ENCODE measurements at regions not wholly inside any gene's neighbourhood (a gene's known extent, or its start where the extent isn't known, plus 50 kb on each side); places are given as distances from the start of the nearest gene placed in this dataset.
"Not testable (repeated sequence)": the region's sequence is repeated elsewhere in the genome, so short reads cannot be mapped to it uniquely, and the experiment has no call there.

DNA sequence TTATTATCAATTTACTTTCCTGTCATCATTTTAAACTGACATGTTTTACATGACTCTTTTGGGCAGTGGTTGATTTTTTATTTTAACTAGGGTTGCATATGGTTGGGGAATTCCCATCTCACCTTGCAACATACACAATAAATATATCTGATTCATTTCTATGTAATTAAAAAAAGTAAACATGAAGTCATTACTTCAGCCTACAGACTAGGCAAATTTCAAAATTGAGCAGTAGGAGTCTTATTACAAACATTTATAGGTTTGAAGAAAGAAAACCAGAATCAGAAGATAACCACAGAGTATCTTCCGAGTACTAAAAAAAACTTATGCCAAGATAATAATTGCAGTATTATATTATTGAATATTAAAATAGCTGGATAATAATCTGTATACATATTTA is 377.0 kb upstream of the VRK2 start:
- DNase-seq (ENCODE audit: low spot score in 2 of 2) (no peak), ATAC-seq (no peak)
- H3K36me3 Mint-ChIP-seq = no peaks in the 10 kb centered on the region
- H3K9me3 Mint-ChIP-seq = no peaks in the 10 kb centered on the region
- no peak overlapping the region for H3K27ac Mint-ChIP-seq

GRCh38 chr2:57674025-57674424 is 372.6 kb upstream of the VRK2 start:
- no peaks in the 10 kb centered on the region for H3K9me3 Mint-ChIP-seq
- DNase-seq (ENCODE audit: low spot score in 2 of 2) = no peak
- H3K27ac Mint-ChIP-seq = no peak overlapping the region
- no peaks in the 10 kb centered on the region for H3K36me3 Mint-ChIP-seq
- no peak for ATAC-seq

GRCh38 chr2:57674743-57675142 is 371.9 kb upstream of the VRK2 start:
- Mint-ChIP-seq H3K9me3 (no peaks in the 10 kb centered on the region), H3K27ac (no peak overlapping the region), H3K36me3 (no peaks in the 10 kb centered on the region)
- ATAC-seq (no peak), DNase-seq (ENCODE audit: low spot score in 2 of 2) (no peak)

DNA sequence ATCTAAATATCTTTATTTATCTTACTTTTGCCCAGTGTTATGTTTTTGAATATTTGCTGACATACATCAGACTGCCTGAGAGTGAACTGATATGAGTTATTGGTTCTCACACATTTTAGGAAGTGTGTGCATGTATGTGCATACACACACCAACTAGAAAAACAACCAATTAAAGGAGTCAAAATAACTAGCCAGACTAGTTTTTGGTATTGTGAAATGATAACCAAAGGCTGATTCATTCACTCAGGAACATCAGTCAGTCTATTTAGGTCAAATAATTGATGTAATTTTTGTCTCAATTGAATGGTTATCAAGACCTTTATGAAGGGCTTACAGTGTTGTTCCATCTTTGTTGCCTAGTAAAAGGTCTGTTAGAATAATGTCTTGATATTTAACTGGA is 369.3 kb upstream of the VRK2 start:
- DNase-seq (ENCODE audit: low spot score in 2 of 2) (no peak), ATAC-seq (no peak)
- Mint-ChIP-seq H3K9me3 (no peaks in the 10 kb centered on the region), H3K36me3 (no peaks in the 10 kb centered on the region), H3K27ac (no peak overlapping the region)

DNA sequence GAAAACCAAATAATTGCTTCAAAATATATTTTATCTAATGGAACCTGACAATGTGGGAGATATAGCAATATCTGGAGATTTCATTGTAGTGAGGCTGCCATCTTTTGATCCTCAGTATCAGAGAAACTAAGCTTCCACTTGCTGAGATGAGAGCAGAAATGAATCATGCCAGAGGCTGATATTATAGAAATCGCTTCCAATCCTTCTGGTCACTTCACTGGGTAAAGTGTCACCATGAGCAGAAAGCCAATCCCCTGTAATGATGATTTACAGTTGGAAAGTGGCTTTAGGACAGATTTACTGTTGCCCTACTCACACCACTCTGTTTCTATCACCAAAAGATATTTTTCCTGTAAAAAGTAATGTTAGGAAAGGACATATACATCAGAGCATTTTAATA is 365.0 kb upstream of the VRK2 start:
- H3K36me3 Mint-ChIP-seq = peaks cover 0 to 10% of the 10 kb centered on the region in 2 donors
- DNase-seq (ENCODE audit: low spot score in 2 of 2) = no peak
- H3K9me3 Mint-ChIP-seq = peaks cover 5 to 6% of the 10 kb centered on the region in 2 donors
- ATAC-seq = no peak
- H3K27ac Mint-ChIP-seq = no peak overlapping the region

DNA sequence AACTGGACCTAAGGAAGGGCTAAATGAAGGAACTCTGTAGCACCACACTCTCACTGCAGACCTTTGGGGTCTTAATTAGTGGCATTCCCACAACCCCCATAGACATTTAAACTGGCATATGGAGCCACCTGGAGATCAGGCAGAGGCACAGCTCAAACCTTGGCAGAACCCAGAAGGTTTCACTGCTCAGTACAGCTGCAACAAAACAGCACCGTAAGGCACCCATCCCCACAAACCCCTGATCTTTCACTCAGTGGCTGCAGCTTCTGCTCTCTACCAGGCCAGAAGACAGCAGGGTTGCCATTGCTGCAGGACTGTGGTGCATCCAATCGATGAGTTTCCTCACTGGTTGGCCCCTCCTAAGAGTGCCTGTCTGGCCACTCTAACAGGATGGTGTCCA is 361.6 kb upstream of the VRK2 start:
- ATAC-seq (no peak), DNase-seq (ENCODE audit: low spot score in 2 of 2) (no peak)
- Mint-ChIP-seq H3K27ac (no peak overlapping the region), H3K9me3 (peaks cover 15 to 22% of the 10 kb centered on the region in 2 donors), H3K36me3 (peaks cover 0 to 12% of the 10 kb centered on the region in 2 donors)

DNA sequence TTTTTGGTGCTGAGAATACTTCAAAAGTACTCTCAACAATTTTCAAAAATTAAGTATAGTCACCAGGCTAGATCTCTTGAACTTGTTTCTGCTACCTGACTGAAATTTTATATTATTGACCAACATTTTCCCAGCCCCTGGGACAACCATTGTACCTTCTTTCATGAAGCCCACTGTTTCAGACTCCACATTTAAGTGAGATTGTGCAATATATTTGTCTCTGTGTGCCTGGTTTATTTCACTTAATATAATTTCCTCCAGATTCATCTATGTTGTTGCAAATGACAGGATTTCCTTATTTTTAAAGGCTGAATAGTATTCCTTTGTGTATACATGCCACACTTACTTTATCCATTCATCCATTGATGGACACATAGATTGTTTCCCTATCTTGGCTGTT is 354.2 kb upstream of the VRK2 start:
- Mint-ChIP-seq H3K9me3 (peaks cover 15 to 19% of the 10 kb centered on the region in 2 donors), H3K27ac (no peak overlapping the region), H3K36me3 (no peaks in the 10 kb centered on the region)
- DNase-seq (ENCODE audit: low spot score in 2 of 2) (no peak), ATAC-seq (no peak)

DNA sequence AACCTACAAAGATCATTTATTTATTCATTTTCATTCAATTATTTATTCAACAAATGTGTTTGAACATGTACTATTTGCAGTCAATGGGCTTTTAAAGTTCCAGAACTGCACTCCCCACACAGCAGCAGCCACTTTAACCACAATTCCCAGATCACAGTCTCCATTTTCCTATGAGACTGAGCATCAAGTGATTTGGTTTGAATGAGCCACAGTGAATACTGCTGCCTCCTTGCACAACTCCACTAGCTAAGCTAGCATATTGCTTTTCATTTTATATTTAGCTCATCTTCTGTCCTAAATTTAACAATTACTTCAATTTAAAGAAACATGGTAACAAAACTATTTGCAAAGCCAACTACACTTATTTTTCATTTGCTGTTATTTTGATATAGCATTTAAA is 353.4 kb upstream of the VRK2 start:
- Mint-ChIP-seq H3K9me3 (peaks cover 15 to 17% of the 10 kb centered on the region in 2 donors), H3K27ac (no peak overlapping the region), H3K36me3 (no peaks in the 10 kb centered on the region)
- DNase-seq (ENCODE audit: low spot score in 2 of 2) (no peak), ATAC-seq (no peak)

DNA sequence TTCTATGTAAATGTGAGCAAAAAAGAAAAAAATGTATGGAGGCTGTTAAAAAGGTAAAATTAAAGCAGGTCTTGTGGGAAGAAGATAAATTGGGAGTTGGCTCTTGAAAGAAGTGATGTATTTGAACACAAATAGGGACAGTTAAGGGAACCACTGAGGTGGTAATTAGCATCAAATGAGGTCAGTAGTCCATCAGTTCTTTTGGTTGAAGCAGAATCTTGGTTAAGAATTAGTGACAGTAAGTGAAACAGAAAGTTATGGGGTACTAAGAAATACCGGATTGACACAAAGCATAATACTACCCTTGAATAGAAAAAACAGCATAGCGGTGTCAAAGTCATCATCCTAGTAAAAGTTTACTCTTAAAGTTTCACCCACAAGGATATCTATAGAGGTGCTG is 352.6 kb upstream of the VRK2 start:
- Mint-ChIP-seq H3K27ac (no peak overlapping the region), H3K36me3 (no peaks in the 10 kb centered on the region), H3K9me3 (peaks cover 11% of the 10 kb centered on the region in 2 donors)
- ATAC-seq (no peak), DNase-seq (ENCODE audit: low spot score in 2 of 2) (no peak)

DNA sequence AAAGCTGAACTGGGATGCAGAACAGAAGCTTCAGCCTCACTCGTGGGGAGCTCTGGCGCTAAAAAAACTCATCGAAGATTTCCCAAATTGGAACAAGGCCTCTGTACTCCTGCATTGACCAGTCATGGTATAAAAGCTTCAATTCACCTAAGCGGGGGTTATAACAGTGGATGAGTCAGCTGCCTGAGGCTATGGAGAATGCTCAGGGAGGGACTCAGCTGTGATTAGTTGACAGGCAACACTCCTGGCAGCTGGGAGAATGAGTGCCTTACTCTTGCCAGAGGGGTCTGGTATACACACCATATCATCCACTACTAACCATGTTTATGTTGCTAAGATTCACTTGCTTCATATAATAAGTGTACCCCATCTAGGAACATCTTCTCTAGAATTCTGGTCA is 350.6 kb upstream of the VRK2 start:
- Mint-ChIP-seq H3K27ac (no peak overlapping the region), H3K9me3 (peaks cover 0 to 1% of the 10 kb centered on the region in 2 donors), H3K36me3 (no peaks in the 10 kb centered on the region)
- no peak for ATAC-seq
- DNase-seq (ENCODE audit: low spot score in 2 of 2) = no peak

DNA sequence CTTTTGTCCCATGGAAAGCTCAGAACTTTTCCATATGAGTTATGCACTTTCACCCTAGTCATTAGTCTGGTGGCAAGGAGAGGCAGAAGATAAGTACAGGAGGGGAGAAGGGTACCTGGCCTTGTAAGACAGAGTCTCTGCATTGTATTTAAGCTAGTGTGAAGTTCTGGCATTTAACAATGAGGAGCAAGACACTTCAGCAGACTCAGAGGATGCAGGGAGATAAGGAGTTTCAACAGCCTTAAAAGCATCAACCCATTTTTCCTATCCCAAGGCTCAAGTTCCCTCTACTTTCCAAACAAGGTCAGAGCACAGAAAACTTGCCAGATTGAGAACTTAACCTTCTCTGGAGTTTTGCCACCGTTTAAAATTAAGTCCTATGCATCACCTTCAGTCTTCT is 348.2 kb upstream of the VRK2 start:
- ATAC-seq (no peak), DNase-seq (ENCODE audit: low spot score in 2 of 2) (no peak)
- Mint-ChIP-seq H3K27ac (no peak overlapping the region), H3K9me3 (no peaks in the 10 kb centered on the region), H3K36me3 (no peaks in the 10 kb centered on the region)

- DNase-seq (ENCODE audit: low spot score in 2 of 2) (no peak), ATAC-seq (no peak)
- Mint-ChIP-seq H3K9me3 (no peaks in the 10 kb centered on the region), H3K36me3 (no peaks in the 10 kb centered on the region), H3K27ac (no peak overlapping the region)
Observed at GRCh38 chr2:57698935-57699449, 347.6 kb upstream of the VRK2 start.

GRCh38 chr2:57701391-57701791 is 345.2 kb upstream of the VRK2 start:
- Mint-ChIP-seq H3K36me3 (no peaks in the 10 kb centered on the region), H3K27ac (no peak overlapping the region), H3K9me3 (no peaks in the 10 kb centered on the region)
- DNase-seq (ENCODE audit: low spot score in 2 of 2) (no peak), ATAC-seq (no peak)

GRCh38 chr2:57703407-57703806 is 343.2 kb upstream of the VRK2 start:
- ATAC-seq = no peak
- DNase-seq (ENCODE audit: low spot score in 2 of 2) = no peak
- H3K36me3 Mint-ChIP-seq = no peaks in the 10 kb centered on the region
- no peak overlapping the region for H3K27ac Mint-ChIP-seq
- no peaks in the 10 kb centered on the region for H3K9me3 Mint-ChIP-seq

- H3K27ac Mint-ChIP-seq; ATAC-seq; DNase-seq (ENCODE audit: low spot score in 2 of 2); H3K9me3 Mint-ChIP-seq; H3K36me3 Mint-ChIP-seq: not testable (repeated sequence)
Observed at GRCh38 chr2:57707794-57708193, 338.8 kb upstream of the VRK2 start.

DNA sequence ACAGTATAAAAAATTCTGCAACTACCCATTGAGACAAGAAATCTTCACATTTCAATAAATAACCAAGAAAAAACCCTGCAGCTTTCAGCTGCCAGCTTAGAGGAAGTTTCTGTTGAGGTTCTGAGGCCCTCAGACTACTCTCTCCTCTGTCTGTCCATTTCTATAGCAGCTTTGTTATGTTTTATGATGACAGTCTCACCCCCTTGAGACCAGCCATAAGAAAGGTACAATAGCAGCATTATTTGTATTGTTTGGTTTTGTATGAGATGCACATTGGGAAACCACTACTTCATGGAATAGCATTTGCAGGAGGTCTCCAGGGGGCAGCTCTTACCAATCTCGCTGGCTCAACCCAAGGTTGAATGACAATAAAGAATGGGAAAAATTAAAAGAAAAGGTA is 334.6 kb upstream of the VRK2 start:
- Mint-ChIP-seq H3K27ac (no peak overlapping the region), H3K36me3 (no peaks in the 10 kb centered on the region), H3K9me3 (no peaks in the 10 kb centered on the region)
- ATAC-seq = no peak
- DNase-seq (ENCODE audit: low spot score in 2 of 2) = no peak

GRCh38 chr2:57720728-57721627 is 325.6 kb upstream of the VRK2 start:
- no peak overlapping the region for H3K27ac Mint-ChIP-seq
- H3K9me3 Mint-ChIP-seq = no peaks in the 10 kb centered on the region
- H3K36me3 Mint-ChIP-seq = no peaks in the 10 kb centered on the region
- ATAC-seq (peak; percentile 82 to 96), DNase-seq (ENCODE audit: low spot score in 2 of 2) (peak in 1 of 2 donors; percentile 36)

DNA sequence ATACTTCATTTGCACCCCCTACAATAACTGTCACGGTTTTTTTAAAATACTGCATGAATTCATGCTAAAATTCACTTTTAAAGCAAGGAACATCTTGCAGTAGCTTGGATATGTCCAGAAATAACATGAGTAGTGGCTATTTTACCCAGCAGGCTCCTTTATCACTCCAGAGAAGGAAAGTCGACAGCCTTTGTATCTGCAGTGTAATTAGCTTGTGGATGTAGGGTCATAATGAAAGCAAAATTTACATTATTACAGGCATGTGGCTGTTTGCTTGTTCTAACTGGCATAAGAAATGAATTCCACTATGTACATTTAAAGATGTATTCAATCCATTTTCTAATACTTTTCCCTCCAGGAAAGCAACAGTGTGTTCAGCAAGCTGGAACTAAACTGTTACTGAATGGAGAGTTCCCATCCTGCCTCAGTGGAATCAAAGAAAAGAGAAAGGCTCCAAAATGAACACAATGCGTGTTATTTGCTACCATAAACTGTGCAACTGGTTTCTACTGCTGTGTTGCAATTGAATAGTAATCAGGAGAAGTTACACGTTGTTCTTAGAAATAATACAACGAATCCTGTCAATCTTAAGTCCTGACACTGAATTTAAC is 321.2 kb upstream of the VRK2 start:
- H3K9me3 Mint-ChIP-seq = no peaks in the 10 kb centered on the region
- no peak overlapping the region for H3K27ac Mint-ChIP-seq
- H3K36me3 Mint-ChIP-seq = no peaks in the 10 kb centered on the region
- no peak for DNase-seq (ENCODE audit: low spot score in 2 of 2)
- no peak for ATAC-seq

All from activated naive CD4-positive, alpha-beta T cell treated with anti-CD3 and anti-CD28 coated beads, Interleukin-2, amount 50 U/mL, for 72 hours (primary cell).